GM21515 (cell line): ENCODE measurements at regions not wholly inside any gene's neighbourhood (a gene's known extent, or its start where the extent isn't known, plus 50 kb on each side); places are given as distances from the start of the nearest gene placed in this dataset.

Experiments used
- ATAC-seq: cut with Tn5 transposase; IDR thresholded peaks from one replicate; pipeline ENCODE4 v1.9.1; 2021; ENCODE audit not compliant: unreplicated experiment

DNA sequence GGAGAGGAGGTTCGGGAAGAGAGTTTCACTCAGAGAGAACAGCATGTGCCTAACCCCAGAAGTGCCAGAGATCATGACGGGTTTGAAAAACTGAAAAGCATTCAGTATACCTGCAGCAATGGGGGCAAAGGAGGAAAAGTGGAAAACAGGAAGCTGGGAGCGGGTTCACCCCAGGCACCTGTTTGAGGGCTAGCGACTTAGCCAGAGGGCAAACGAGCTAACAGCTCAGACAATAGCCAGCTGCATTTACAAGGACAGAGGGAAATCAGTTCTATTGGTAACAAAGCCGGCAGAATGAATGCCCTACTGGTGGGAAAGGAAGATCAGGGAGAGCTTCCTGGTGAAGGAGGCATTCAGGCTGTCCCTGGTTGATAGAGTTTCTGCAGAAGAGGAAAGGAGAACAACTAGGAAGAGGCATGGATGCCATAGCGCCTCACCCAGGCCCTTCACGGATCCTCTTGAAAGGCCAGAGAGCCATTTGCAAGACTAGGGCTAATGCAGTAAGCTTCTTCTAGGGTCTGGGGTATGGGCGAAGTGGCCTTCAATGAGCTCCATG lies 141.7 kb upstream of the ADRA1B start:
- ATAC-seq: no peak

DNA sequence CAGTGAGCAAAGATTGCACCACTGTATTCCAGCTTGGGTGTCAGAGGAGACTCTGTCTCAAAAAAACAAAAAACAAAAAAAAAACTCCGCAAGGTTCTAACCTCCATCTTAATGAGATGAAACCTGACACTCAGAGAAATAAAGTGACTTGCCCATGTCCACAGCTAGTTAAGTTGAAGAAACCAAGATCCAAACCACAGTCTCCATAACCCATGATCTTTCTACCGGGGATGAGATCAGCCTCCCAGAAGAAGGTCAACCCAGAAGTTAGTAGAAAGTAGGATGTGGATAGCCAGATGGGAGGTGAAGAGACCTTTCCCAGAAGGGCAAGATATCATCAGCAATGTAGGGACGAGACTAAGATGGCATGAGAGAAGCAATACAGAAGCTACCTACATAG lies 140.4 kb upstream of the ADRA1B start:
- ATAC-seq: no peak

DNA sequence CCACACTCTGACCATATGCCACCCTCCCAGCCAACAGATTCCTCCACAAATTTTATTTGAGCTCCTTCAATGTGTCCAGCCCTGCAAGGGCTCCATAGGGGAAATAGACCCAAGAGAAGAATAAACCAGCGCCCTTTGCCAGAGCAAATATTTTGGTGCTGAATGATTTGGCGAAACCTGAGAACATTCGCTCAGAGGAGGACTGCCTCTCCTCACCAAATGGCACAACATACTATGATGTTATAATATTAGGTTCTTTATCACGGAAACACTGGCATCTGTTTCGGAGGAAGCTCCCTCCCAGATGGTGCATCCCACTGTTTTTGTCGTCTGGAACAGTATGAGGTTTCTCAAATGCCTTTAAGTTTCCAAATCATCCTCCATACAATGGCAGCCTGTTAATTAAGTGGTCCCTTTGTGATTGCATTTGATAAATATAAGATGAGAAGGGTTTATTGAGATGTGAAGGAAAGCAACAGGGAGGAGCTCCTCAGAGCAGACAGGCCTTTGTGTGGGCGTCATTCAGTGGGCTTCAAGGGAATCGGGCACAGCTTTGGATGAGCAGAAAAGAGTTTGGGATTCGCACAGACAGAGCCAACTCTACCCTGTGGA lies 139.1 kb upstream of the ADRA1B start:
- ATAC-seq: no peak

DNA sequence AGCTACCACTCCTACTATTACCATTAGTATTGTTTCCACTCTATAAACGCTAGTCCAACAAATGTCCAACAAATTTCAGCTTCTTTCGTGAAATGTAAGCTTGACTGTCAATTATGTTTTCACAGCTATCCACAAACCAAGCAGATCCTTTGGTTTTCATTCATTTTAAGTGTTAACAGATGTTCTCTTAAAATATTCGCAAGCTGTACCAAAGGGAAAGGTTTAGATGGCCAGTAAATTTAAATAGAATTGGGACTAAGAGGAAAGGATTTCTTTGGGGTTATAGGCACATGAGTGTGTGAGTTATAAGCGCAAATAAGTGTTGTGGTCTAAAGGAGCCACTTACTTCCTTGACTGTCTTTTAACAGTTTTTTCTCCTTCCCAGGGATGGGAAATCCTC lies 136.8 kb upstream of the ADRA1B start:
- no peak for ATAC-seq

DNA sequence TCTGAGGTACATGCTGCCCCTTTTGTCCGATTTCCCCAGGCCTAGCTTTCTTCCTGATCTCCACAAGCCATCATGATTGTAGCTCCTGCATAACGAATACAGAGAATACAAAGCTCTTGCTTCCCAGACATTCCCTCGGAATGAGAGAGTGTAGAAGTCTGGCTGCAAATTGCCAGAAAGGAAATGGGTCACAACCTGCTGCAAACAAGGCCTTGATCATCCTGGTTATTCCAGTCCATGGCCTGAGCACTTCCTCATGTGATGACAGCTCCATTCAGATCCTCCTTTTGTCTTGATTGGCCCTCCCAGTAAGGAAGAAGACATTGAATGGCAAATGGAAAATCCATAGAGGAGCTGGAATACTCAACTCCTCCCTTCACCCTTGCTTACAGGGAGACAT lies 136.0 kb upstream of the ADRA1B start:
- ATAC-seq: no peak

DNA sequence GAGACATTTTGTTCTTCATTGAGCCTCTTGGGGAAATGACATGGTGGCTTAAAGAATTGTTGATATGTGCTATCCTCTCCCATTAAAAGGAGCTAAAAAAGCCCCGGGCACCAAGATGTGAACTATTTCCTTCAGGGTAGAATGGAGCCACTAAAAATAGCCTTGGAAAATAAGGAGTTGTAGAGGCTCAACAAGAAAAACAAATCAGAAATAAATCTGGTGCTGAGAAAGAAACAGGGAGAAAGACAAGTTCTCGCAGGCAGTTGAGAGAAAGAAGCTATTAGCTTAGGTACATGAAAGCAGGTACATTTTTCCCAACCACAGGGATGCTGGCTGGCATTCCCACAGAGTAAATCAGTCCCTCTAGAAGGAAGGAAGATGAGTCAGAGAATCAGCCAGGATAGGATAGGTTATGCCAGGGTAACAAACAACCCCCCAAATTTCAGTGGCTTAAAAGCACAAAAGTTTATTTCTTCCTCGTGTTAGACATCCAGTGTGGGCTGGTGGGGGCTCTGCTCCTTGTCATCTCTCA lies 134.6 kb upstream of the ADRA1B start:
- ATAC-seq: no peak

DNA sequence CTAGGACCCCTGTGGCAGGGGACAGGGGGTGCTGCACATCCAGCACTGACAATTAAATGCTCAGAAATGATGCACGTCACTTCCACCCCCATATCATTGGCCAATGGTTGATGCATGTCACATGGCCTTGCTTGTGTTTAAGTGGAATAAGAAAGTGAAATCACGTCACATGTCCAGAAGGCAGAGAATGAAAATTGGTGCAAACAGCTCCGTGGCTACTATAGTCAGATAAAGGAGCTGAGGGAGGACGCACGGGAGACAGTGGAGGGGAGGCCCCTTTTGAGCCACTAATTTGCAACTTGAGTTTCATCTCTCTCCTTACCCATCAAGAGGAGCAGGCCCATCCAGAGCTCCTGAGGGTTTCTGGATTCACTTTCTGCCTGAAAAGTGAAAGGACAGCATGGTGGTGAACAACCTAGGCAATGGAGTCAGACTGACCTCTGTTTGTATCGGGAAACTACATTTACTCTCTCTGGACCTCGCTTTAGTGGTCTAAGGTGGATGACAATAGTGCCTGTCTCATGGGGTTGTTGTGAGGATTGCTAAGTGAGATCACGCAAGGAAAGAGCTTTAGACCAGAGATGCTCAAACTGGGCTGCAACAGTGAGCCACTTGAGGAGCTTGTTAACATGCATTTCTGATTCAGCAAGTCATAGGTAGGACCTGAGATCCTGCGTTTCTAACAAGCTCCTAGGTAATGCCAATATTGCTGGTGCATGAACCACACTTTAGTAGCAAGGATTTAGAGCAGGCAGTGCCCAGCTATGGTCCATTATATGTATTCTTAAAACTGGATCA lies 133.9 kb upstream of the ADRA1B start:
- no peak for ATAC-seq

DNA sequence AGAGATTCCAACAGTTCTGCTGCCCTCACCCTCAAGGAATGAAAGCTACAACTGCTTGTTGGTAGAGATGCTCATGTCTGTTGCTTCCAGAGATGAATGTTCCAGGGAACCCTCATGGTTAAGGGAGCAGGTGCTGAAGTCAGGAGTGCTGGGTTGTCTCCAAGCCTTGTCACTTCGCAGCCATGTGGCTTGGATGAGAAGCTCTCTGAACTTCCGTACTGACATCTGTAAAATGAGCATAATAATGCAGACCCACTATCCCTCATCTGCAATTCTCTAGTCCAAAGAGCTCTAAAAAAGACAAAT lies 133.3 kb upstream of the ADRA1B start:
- no peak for ATAC-seq

DNA sequence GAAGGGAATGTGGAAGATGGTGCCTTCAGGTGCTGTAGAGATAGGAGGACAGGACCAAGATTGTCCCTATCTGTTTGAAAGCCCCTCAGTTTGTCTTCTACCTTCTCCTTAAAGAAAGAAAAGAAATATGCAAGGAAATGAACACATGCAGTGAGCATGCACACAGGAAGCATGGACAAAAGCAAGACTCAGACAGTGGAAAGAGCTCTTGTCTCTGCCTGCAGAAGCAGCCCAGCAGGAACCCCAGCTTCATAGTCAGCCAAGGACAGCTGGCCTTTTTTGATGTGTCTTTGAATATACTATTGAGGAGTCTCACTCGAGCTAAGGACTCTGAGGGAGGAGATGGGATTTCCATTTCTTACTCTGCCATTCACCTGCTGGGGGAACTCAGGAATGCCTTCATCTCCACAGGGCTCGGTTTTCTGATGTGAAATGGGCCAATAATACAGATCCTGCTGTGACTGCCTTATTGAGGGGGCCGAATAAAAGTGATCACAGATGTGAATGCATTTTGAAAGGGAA lies 132.5 kb upstream of the ADRA1B start:
- ATAC-seq: no peak

DNA sequence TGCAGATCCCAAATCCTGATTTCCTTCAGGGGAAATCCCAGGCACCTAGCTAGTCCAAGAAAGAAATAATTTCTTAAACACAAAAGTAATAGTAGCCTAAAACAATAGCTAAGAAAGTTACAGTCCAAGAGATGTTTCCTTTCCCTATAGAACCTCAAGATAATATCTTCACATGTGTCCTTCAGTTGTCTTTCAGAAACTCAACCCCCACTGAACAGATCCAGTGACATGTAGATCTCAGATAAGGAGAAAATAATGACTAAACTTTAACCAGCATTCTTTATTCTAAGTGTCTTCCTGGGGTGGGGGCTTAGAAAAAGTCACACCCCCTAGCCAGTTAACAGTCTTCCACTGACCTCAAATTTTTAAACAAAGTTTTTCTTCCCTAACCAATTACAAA lies 131.3 kb upstream of the ADRA1B start:
- no peak for ATAC-seq

DNA sequence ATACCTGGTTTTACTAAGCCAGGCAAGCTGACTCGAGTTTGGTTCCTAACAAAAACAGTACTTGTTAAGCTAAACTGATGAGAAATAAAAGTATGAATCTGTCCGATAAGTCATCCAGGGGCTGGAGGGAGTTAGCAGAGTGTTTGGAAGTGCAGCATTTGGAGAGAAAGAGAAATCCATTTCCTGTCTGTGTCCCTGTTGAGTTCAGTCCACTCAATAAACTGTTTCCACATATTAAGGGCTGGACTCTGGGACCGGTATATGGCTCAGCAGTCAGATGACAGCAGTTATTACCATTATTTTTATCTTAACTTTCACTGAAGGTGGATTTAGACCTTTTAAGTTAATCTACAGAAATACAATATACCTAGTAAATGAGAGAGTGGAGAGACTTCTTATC lies 130.6 kb upstream of the ADRA1B start:
- no peak for ATAC-seq

DNA sequence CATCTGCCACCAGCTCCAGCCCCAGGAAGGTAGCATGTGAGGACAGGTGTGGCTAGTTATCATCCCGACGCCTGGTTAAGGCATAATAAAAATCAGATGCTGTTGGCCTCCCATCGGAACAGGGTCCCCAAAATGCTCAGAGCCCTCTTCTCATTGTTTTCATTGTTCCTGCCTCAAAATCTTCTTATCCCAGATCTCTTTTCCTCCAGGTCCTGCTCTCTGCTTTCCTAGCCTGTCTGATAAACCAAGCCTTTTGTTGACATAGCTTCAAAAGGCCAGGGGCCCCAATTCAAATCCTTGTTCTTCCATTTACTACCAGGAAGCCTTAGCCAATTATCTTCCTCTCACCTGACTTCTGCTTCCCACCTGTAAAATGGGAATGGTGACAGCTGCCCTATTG lies 130.1 kb upstream of the ADRA1B start:
- no peak for ATAC-seq

DNA sequence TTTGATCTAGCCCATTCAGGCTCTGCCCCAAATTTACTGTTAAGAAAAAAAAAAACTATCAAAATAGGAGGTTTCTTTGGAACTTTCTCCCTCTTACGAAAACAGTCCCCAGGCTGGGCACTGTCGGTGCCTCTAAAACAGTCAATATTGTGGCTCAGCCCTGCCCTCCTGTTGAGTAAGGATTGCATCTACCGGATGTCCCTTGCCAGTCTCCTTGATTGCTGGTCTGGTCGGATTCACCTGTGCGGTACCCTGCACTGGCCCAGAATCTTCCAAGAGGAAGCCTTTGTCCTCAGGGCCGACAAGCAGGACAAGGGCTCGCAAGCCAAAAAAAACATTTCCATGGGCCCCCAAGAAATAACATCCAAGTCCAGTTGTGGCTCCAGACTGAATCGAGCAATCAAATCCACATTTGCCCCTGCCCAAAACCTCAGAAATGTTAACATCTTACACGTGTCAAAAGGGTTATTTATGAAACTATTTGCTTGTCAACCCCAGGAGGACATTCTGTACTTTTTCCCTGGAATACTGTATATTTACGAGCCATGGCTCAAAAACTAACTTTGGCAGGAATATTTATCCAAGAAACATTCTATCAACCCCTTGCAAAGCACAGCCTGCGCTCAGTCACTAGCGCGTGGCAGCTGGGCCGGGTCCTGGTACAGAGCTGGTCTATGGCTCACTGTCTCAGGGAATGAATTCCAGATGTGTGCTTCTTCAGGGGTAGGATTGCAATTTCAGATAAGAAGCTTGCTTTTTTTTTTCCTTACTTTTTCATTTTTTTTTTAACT lies 129.2 kb upstream of the ADRA1B start:
- no peak for ATAC-seq

DNA sequence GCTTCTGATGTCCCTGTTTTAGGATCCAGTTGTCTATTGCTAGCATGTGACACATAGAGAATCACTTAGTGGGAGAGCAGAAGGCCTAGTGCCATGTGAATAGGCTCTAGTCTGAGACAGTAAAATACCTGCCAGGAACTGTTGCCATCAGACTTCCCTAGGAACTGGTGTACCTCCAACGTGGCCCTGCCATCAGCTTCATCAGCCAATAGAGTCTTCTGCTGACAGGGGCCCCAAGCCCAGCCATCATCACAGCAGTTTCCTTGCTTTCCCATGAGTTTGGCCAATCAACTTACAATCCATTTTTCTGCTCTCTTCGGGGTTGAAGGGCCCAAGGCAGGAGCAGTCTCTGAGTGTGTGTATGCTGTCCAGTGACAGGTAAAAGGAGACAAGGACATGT lies 128.4 kb upstream of the ADRA1B start:
- ATAC-seq: no peak

DNA sequence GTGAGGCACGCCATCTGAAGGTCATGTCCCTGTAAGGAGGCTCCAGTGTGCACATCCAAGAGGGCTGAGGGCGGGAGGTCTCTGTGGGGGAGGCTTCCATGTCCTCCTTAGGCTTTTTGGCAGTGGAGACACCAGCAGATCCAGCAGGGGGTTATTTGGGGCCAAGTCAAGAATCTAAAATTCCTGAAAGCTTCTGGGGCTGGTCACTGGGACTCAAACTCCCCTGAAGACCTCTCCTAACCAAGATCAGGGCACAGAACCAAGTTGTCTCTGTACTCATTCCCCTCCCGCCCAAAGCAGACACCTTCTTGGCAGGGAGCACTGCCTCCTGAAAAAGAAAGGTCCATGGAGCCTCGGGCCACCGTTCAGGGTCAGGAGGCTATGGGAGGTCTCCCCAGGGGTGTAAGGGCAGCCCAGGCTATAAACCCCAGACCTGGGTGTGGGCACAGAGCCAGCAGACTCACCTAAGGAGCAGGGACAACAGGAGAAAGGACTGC lies 127.4 kb upstream of the ADRA1B start:
- no peak for ATAC-seq

DNA sequence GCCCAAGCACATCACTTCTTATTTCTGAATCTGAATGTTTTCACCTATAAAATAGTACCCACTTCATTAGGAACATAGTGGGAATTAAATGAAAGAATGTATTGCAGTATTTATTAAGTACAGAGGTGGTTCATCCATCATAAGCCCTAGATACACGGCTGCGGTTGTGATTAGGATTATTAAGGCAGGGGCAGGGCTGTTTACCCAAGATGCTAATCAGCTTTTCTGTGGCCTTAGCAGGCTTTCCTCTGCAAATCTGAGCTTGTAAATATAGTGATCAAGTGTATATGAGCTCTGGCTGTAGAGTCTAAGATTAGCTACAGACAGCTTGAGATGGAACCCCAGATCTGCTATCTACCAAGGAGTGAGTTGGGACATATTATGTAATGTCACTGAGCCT lies 124.1 kb upstream of the ADRA1B start:
- no peak for ATAC-seq

DNA sequence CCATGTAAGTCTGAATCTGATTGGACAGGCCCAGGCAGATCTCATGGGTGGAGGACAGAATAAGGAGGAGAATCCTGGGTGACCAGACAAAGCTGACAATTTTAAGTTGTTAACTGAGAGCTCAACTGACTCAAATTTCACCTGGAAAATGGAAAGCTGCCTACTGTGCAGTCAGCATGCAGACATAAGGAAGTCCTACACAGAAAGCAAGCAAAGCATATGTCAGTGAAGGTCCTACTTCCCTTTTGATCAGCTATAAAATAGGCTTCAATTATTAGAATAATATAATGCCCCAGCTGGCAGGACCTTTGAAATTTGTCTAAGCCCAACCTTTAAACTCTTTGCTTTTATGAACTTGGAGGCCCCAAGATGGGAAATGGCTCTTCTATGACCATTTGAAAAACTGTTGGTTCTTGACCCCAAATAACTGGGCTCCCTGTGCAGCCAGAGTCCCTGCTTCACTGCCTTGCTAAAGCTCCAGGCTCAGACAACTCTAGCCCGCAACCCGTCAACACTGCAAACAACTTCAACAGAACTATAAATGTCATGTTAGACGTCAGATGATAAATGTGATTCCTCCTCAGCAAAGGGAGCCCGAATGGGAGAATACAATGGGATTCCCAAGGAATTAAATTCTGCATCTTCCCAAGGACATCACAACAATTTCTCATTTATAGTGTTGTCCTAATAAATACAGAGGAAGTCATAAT lies 118.9 kb upstream of the ADRA1B start:
- no peak for ATAC-seq

DNA sequence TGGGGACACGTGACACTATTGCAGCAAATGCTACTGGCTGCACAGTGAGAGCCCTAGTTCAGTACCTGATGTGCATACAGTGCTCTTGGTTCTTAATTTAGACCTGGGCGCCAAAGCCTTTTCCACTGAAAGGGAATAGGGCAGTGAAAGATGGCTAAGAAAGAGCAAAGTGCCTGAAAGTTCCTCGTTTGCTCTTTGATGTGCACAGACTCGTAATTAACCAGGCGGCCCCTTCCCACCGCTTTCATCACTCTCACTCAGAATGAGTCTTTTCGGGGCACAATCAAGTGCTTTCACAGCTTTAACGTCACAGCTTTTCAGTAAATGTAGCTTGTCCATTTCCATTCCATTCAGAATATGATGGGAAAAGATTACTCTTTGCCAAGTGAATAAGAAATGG lies 116.6 kb upstream of the ADRA1B start:
- no peak for ATAC-seq

DNA sequence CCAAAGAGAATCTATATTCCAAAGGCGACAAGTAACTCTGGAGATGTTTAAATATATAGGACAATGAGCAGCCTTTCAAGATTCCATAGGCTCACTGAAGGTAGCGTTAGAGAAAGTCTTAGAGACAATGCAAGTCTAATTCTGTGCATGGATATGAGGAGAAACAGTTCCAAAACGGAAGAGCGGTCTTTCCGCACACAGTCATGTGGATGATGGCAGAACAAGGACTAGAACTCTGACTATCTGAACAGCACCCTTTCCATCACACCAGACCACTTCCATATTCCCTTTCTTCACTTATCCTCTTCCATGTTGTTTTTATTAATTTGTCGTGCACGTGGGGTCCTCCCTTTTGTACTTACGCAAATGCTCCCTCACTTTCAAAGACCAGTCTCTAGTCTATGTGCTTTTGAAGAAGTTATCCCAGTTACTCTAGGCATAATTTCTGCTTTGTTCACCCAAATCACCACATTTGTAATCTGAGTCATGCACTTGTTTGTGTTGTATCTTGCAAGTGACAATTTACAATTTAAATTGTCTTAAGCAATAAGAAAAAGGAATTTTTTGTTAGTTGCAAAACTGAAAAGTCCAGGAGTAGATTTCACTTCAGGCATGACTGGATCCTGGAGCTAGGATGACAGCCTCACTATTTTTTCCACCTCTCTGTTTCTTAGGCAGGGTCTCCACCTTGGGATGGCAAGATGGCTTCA lies 116.0 kb upstream of the ADRA1B start:
- ATAC-seq: no peak

DNA sequence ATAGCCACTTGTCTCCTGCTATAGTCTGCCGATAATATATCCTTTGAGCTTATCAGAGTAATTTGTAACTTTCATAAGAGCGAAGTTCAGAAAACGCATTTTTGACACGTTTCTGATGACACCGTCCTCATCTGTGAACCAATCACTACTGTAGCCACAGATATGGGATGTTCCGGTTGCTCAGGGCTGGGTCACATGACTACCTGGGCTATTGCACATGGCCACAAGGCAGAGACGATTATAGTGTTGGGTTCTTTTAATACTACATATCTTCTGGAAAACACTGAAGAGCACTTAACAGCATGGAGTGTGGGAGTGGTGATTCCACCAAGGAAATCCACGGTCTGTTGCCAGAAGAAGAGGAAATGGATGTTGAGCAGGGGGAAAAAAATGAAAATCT lies 115.0 kb upstream of the ADRA1B start:
- ATAC-seq: no peak
